ENCODE measurements at regions not wholly inside any gene's neighbourhood (a gene's known extent, or its start where the extent isn't known, plus 50 kb on each side); places are given as distances from the start of the nearest gene placed in this dataset.

GRCh38 chr4:63020661-63021060, 1388.6 kb downstream of the TECRL start:
- WGBS (ENCODE audit: insufficient coverage, insufficient replicate concordance, low lambda C conversion rate, missing lambda C conversion rate), result 25% methylated on average over 1 of the region's 1 CpG
- no peak for TF ChIP-seq NFXL1 (IDR thresholded peaks at IDR 0.05; ENCODE audit: borderline replicate concordance)
- TF ChIP-seq SUPT20H (IDR thresholded peaks at IDR 0.05; ENCODE audit: borderline replicate concordance, control insufficient read depth, low read depth, low read length), result no peak
- no peak for TF ChIP-seq CHD4 (IDR thresholded peaks at IDR 0.05)
- TF ChIP-seq TBL1XR1 (IDR thresholded peaks at IDR 0.05; ENCODE audit: low read depth, low read length), result no peak
- TF ChIP-seq CEBPZ (IDR thresholded peaks at IDR 0.05; ENCODE audit: low read depth, low read length), result no peak
- no peak for TF ChIP-seq MTA2 (IDR thresholded peaks at IDR 0.05; ENCODE audit: low read depth)
- TF ChIP-seq HDGF (IDR thresholded peaks at IDR 0.05), result no peak
- no peak for TF ChIP-seq USF2 (IDR thresholded peaks at IDR 0.05; ENCODE audit: borderline replicate concordance, low read depth, low read length)
- TF ChIP-seq RAD51 (IDR thresholded peaks at IDR 0.05), result no peak
- no peak for TF ChIP-seq MXI1 (IDR thresholded peaks at IDR 0.05; ENCODE audit: low read depth, low read length)
- TF ChIP-seq NFIC (IDR thresholded peaks at IDR 0.05; ENCODE audit: low read depth, low read length), result no peak
- TF ChIP-seq TARDBP (IDR thresholded peaks at IDR 0.05; ENCODE audit: borderline replicate concordance), result no peak
- no peak for TF ChIP-seq CEBPB (IDR thresholded peaks at IDR 0.05; ENCODE audit: borderline replicate concordance in 1 of 2, low read depth in 2 of 2, low read length in 2 of 2)
- TF ChIP-seq BCL3 (IDR thresholded peaks at IDR 0.05; ENCODE audit: borderline replicate concordance, insufficient read depth, low read depth, low read length, poor library complexity, severe bottlenecking), result no peak
- TF ChIP-seq GABPA (IDR thresholded peaks at IDR 0.05; ENCODE audit: low read depth), result no peak
- no peak for TF ChIP-seq ELK1 (IDR thresholded peaks at IDR 0.05; ENCODE audit: low read depth, low read length)
- no peak for TF ChIP-seq CREB1 (IDR thresholded peaks at IDR 0.05; ENCODE audit: low read depth)
- TF ChIP-seq JUNB (IDR thresholded peaks at IDR 0.05), result no peak
- ATAC-seq, result no peak
- Histone ChIP-seq H3K36me3 (ENCODE audit: control insufficient read depth in 2 of 2, insufficient read depth in 2 of 2, low read length in 1 of 2) (no peaks in the 10 kb centered on the region), H2AFZ (ENCODE audit: control insufficient read depth, low read depth, low read length) (no peak overlapping the region), H3K4me3 (no peak overlapping the region), H3K27me3 (replicated peaks in 1 of 2; ENCODE audit: control insufficient read depth in 2 of 2, insufficient read depth in 2 of 2, low read length in 1 of 2) (no peaks in the 10 kb centered on the region), H3K9me3 (replicated peaks; ENCODE audit: control insufficient read depth, insufficient read depth, low read length) (no peaks in the 10 kb centered on the region), H3K4me1 (ENCODE audit: control insufficient read depth, insufficient read depth, low read length) (no peaks in the 10 kb centered on the region), H3K27ac (ENCODE audit: control insufficient read depth, insufficient read depth) (no peak overlapping the region), H3K9ac (ENCODE audit: control insufficient read depth, insufficient read depth, low read length) (no peak overlapping the region), H4K20me1 (ENCODE audit: control insufficient read depth, insufficient read depth) (no peaks in the 10 kb centered on the region), H3K79me2 (ENCODE audit: control insufficient read depth, insufficient read depth, low read length) (no peaks in the 10 kb centered on the region), H3K4me2 (ENCODE audit: control insufficient read depth, insufficient read depth) (no peak overlapping the region)
- no peak for FAIRE-seq
- CTCF ChIA-PET, result no interaction called here
- POLR2A ChIA-PET, result no interaction called here
- SMC1A ChIA-PET (ENCODE audit: uncharacterized antibody, unreplicated experiment), result interaction anchor here (1.0 kb wide), 1 partner anchor 10 kb away, joined by 3 read pairs; no protein-coding TSS in a partner anchor
- DNase-seq (ENCODE audit: low read depth, low spot score), result no peak
- BruUV-seq (replicated peaks), result no TSS peak
- in situ Hi-C loops (cut with MboI) (no loop called here), intact Hi-C loops (cut with micrococcal nuclease; ENCODE audit: unreplicated experiment) (no loop called here)
- RAD21 ChIA-PET (ENCODE audit: unreplicated experiment), result no interaction called here

All from GM12878 (cell line).